ENCODE measurements at regions not wholly inside any gene's neighbourhood (a gene's known extent, or its start where the extent isn't known, plus 50 kb on each side); places are given as distances from the start of the nearest gene placed in this dataset.

GRCh38 chr21:35727830-35728229 lies 332.5 kb downstream of the SETD4 start:
- Histone ChIP-seq H3K4me3 (ENCODE audit: low read depth, low read length) (no peak overlapping the region), H3K27ac (ENCODE audit: extremely low read depth, low read depth, low read length) (no peak overlapping the region), H3K9me3 (ENCODE audit: control insufficient read depth, insufficient read depth, low read depth, low read length) (no peaks in the 10 kb centered on the region), H3K4me1 (ENCODE audit: control insufficient read depth, insufficient read depth, low read length) (no peaks in the 10 kb centered on the region), H3K36me3 (ENCODE audit: control insufficient read depth in 2 of 2, insufficient read depth in 1 of 2, low read length in 2 of 2) (no peaks in the 10 kb centered on the region)
- TF ChIP-seq ZNF157 (tag by site-specific recombination; IDR thresholded peaks at IDR 0.05) (no peak), ZNF416 (tag by site-specific recombination; IDR thresholded peaks at IDR 0.05) (no peak), ZNF768 (tag by site-specific recombination; IDR thresholded peaks at IDR 0.05) (no peak), ZNF501 (tag by site-specific recombination; IDR thresholded peaks at IDR 0.05) (no peak), ZNF623 (tag by site-specific recombination; IDR thresholded peaks at IDR 0.05) (no peak), WT1 (tag by site-specific recombination; IDR thresholded peaks at IDR 0.05) (no peak), ZNF23 (tag by site-specific recombination; IDR thresholded peaks at IDR 0.05; ENCODE audit: borderline replicate concordance) (no peak), ZBTB49 (tag by site-specific recombination; IDR thresholded peaks at IDR 0.05; ENCODE audit: low read depth) (no peak), KLF16 (tag by site-specific recombination; IDR thresholded peaks at IDR 0.05) (no peak), KLF17 (tag by site-specific recombination; IDR thresholded peaks at IDR 0.05) (no peak), ZNF155 (tag by site-specific recombination; IDR thresholded peaks at IDR 0.05) (no peak)
- CTCF ChIA-PET: interaction anchor here (0.6 kb wide), 1 partner anchor 191 kb away, joined by 3 read pairs; no protein-coding TSS in a partner anchor
- POLR2A ChIA-PET: no interaction called here

- Histone ChIP-seq H3K9me3 (ENCODE audit: control insufficient read depth, insufficient read depth, low read depth, low read length) (no peaks in the 10 kb centered on the region), H3K27ac (ENCODE audit: extremely low read depth, low read depth, low read length) (no peak overlapping the region), H3K4me3 (ENCODE audit: low read depth, low read length) (no peak overlapping the region), H3K4me1 (ENCODE audit: control insufficient read depth, insufficient read depth, low read length) (no peaks in the 10 kb centered on the region), H3K36me3 (ENCODE audit: control insufficient read depth in 2 of 2, insufficient read depth in 1 of 2, low read length in 2 of 2) (no peaks in the 10 kb centered on the region)
- ChIA-PET POLR2A (no interaction called here), CTCF (interaction anchor here (0.6 to 1.1 kb wide), 2 partner anchors 58 to 186 kb away, joined by 3 to 4 read pairs; no protein-coding TSS in a partner anchor)
- TF ChIP-seq TCF7L2 (IDR thresholded peaks at IDR 0.05; ENCODE audit: borderline replicate concordance, low read depth, low read length): no peak
Observed at GRCh38 chr21:35724156-35724555, 336.2 kb downstream of the SETD4 start.

- Histone ChIP-seq H3K4me3 (ENCODE audit: low read depth, low read length) (no peak overlapping the region), H3K36me3 (ENCODE audit: control insufficient read depth in 2 of 2, insufficient read depth in 1 of 2, low read length in 2 of 2) (no peaks in the 10 kb centered on the region), H3K9me3 (ENCODE audit: control insufficient read depth, insufficient read depth, low read depth, low read length) (no peaks in the 10 kb centered on the region), H3K27ac (ENCODE audit: extremely low read depth, low read depth, low read length) (no peak overlapping the region), H3K4me1 (ENCODE audit: control insufficient read depth, insufficient read depth, low read length) (no peaks in the 10 kb centered on the region)
- ChIA-PET POLR2A (no interaction called here), CTCF (interaction anchor here (0.7 kb wide), 1 partner anchor 186 kb away, joined by 4 read pairs; no protein-coding TSS in a partner anchor)
- TF ChIP-seq EGR2 (tag by site-specific recombination; IDR thresholded peaks at IDR 0.05; ENCODE audit: low read depth): no peak
- no peak for TF ChIP-seq GLIS2 (tag by site-specific recombination; IDR thresholded peaks at IDR 0.05)
- no peak for TF ChIP-seq IKZF3 (tag by site-specific recombination; IDR thresholded peaks at IDR 0.05)
- no peak for TF ChIP-seq ZNF600 (tag by site-specific recombination; IDR thresholded peaks at IDR 0.05)
- TF ChIP-seq ZNF704 (tag by site-specific recombination; IDR thresholded peaks at IDR 0.05): no peak
- no peak for TF ChIP-seq ZNF626 (tag by site-specific recombination; IDR thresholded peaks at IDR 0.05)
- TF ChIP-seq ZBTB11 (tag by site-specific recombination; conservative IDR thresholded peaks at IDR 0.05; ENCODE audit: low read depth): no peak
- TF ChIP-seq ZNF221 (tag by site-specific recombination; IDR thresholded peaks at IDR 0.05; ENCODE audit: borderline replicate concordance): no peak
- no peak for TF ChIP-seq CTCF (tag by site-specific recombination; IDR thresholded peaks at IDR 0.05)
- no peak for TF ChIP-seq ZNF645 (tag by site-specific recombination; IDR thresholded peaks at IDR 0.05)
Observed at GRCh38 chr21:35721701-35722100, 338.6 kb downstream of the SETD4 start.

Data from HEK293 (cell line).